GM23338 (cell line): ENCODE measurements at regions not wholly inside any gene's neighbourhood (a gene's known extent, or its start where the extent isn't known, plus 50 kb on each side); places are given as distances from the start of the nearest gene placed in this dataset.

Experiments used
- ATAC-seq: fragments of 200-7000 bp; cut with Tn5 transposase; 3 replicates; pipeline ENCODE4 v1.9.1; 2020
- DNase-seq: peaks from one replicate; pipeline ENCODE4 v3.0.0-alpha.2; 2015; ENCODE audit warnings: low spot score
- H2AFZ ChIP-seq: fragments of 200-600 bp; sonication (generic); 2 replicates; pipeline ENCODE4 v1.8.0; 2016; ENCODE audit warnings: antibody characterized with exemption, mild to moderate bottlenecking, moderate library complexity
- H3F3A ChIP-seq: fragments of 200-600 bp; sonication (generic); replicated peaks from 2 replicates; pipeline ENCODE4 v1.8.0; 2017; ENCODE audit warnings: antibody characterized with exemption, mixed run types, low read depth
- H3K27ac ChIP-seq: fragments of 200-600 bp; sonication (generic); 2 replicates; pipeline ENCODE4 v1.6.1; 2016; ENCODE audit warnings: low read depth
- H3K27me3 ChIP-seq: fragments of 200-600 bp; sonication (generic); 2 replicates; pipeline ENCODE4 v1.8.0; 2016; ENCODE audit warnings: mild to moderate bottlenecking, mixed run types, moderate library complexity; ENCODE audit not compliant: insufficient read depth
- H3K36me3 ChIP-seq: fragments of 200-600 bp; sonication (generic); 2 replicates; pipeline ENCODE4 v1.8.0; 2016; ENCODE audit warnings: mild to moderate bottlenecking; ENCODE audit not compliant: insufficient read depth
- H3K4me1 ChIP-seq: fragments of 200-600 bp; sonication (generic); 2 replicates; pipeline ENCODE4 v1.8.0; 2016; ENCODE audit warnings: mild to moderate bottlenecking, moderate library complexity; ENCODE audit not compliant: insufficient read depth
- H3K4me2 ChIP-seq: fragments of 200-600 bp; sonication (generic); 2 replicates; pipeline ENCODE4 v1.7.1; 2017; ENCODE audit warnings: mixed run types
- H3K4me3 ChIP-seq: fragments of 200-600 bp; sonication (generic); 2 replicates; pipeline ENCODE4 v1.6.1; 2016; ENCODE audit warnings: mixed run types
- H3K79me2 ChIP-seq: fragments of 200-600 bp; sonication (generic); replicated peaks from 2 replicates; pipeline ENCODE4 v1.8.0; 2017; ENCODE audit warnings: mild to moderate bottlenecking; ENCODE audit not compliant: insufficient read depth
- H3K9me2 ChIP-seq: fragments of 200-600 bp; sonication (generic); 2 replicates; pipeline ENCODE4 v1.8.0; 2017; ENCODE audit not compliant: insufficient read depth
- H4K20me1 ChIP-seq: fragments of 200-600 bp; sonication (generic); replicated peaks from 2 replicates; pipeline ENCODE4 v1.8.0; 2017; ENCODE audit warnings: mild to moderate bottlenecking; ENCODE audit not compliant: insufficient read depth
- H3K27ac Mint-ChIP-seq: 2 replicates; pipeline ENCODE4 v1.8.0; 2020; ENCODE audit warnings: inconsistent platforms, mild to moderate bottlenecking, moderate library complexity, mixed read lengths
- H3K27me3 Mint-ChIP-seq: 3 replicates; pipeline ENCODE4 v1.8.0; 2022; ENCODE audit warnings: low read depth, mild to moderate bottlenecking, moderate library complexity, mixed read lengths, inconsistent platforms; ENCODE audit not compliant: insufficient read depth, poor library complexity
- H3K36me3 Mint-ChIP-seq: 3 replicates; pipeline ENCODE4 v1.8.0; 2021; ENCODE audit warnings: low read depth, mild to moderate bottlenecking, inconsistent platforms, moderate library complexity, mixed read lengths
- H3K4me1 Mint-ChIP-seq: 3 replicates; pipeline ENCODE4 v1.8.0; 2020; ENCODE audit warnings: mild to moderate bottlenecking, inconsistent platforms, mixed read lengths
- H3K4me3 Mint-ChIP-seq: 3 replicates; pipeline ENCODE4 v1.8.0; 2021; ENCODE audit warnings: moderate library complexity, mild to moderate bottlenecking, inconsistent platforms, mixed read lengths
- H3K9me3 Mint-ChIP-seq: 3 replicates; pipeline ENCODE4 v1.8.0; 2020; ENCODE audit warnings: moderate library complexity, mild to moderate bottlenecking, inconsistent platforms, mixed read lengths
- CREB1 ChIP-seq: fragments of 250-450 bp; sonication (Bioruptor Pico); IDR thresholded peaks from 2 replicates; pipeline ENCODE4 v1.5.0; 2020; ENCODE audit warnings: low read depth, mild to moderate bottlenecking, moderate library complexity
- CTCF ChIP-seq, 2 experiments: fragments of 200-600 bp in 1 of 2; sonication (generic) in 1 of 2; conservative IDR thresholded peaks; 2 replicates each; pipeline versions ENCODE4 v1.5.1 to v1.6.1; 2016 to 2017; ENCODE audit warnings: antibody characterized with exemption in 2 of 2, low read depth in 2 of 2, mild to moderate bottlenecking in 2 of 2, moderate library complexity in 1 of 2
- EZH2 ChIP-seq: fragments of 200-600 bp; sonication (generic); IDR thresholded peaks from one replicate; pipeline ENCODE4 v1.8.0; 2017; ENCODE audit warnings: antibody characterized with exemption, mild to moderate bottlenecking, low read depth; ENCODE audit not compliant: unreplicated experiment
- JUNB ChIP-seq: IDR thresholded peaks from one replicate; pipeline ENCODE4 v1.6.1; 2016; ENCODE audit warnings: antibody characterized with exemption; ENCODE audit not compliant: unreplicated experiment
- NANOG ChIP-seq: IDR thresholded peaks from 2 replicates; pipeline ENCODE4 v1.6.1; 2016; ENCODE audit warnings: antibody characterized with exemption, borderline replicate concordance
- POLR2AphosphoS5 ChIP-seq: IDR thresholded peaks from 2 replicates; pipeline ENCODE4 v1.6.1; 2016; ENCODE audit warnings: antibody characterized with exemption, low read depth
- ZNF114 ChIP-seq: fragments of 250-450 bp; sonication (Bioruptor Pico); IDR thresholded peaks from 2 replicates; pipeline ENCODE4 v1.5.0; 2020; ENCODE audit warnings: mild to moderate bottlenecking, moderate library complexity
- ZNF331 ChIP-seq: fragments of 250-450 bp; sonication (Bioruptor Pico); IDR thresholded peaks from 2 replicates; pipeline ENCODE4 v1.5.0; 2020; ENCODE audit warnings: low read depth, mild to moderate bottlenecking, moderate library complexity
- ZNF462 ChIP-seq: fragments of 250-450 bp; sonication (Bioruptor Pico); IDR thresholded peaks from 2 replicates; pipeline ENCODE4 v1.5.0; 2020; ENCODE audit warnings: mild to moderate bottlenecking, moderate library complexity
- TF ChIP-seq, protein P1 (sequence below): IDR thresholded peaks from 2 replicates; pipeline ENCODE4 v1.6.1; 2016; ENCODE audit warnings: antibody characterized with exemption

DNA sequence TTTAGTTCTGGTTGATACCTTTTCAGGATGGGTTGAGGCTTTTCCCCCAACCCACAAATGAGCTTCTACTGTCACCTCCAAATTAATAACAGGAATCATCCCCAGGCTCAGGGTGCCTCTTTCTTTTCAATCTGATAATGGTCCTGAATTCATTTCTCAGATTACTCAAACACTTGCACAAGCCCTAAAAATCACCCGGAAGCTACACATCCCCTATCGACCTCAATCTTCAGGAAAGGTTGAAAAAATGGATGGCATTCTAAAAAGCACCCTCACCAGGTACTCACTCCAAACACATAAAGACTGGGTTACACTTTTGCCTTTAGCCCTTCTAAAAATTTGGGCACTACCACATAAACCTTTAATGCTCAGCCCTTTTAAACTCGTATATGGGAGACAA, 79.9 kb downstream of the COQ2 start:
- Histone ChIP-seq H3K27ac (no peak overlapping the region), H3F3A (no peaks in the 10 kb centered on the region), H2AFZ (no peak overlapping the region), H3K36me3 (peaks cover 8% of the 10 kb centered on the region; the same call in 1 of the 2 replicates), H4K20me1 (no peaks in the 10 kb centered on the region), H3K4me3 (no peak overlapping the region), H3K27me3 (peaks cover 7% of the 10 kb centered on the region; the same call in 1 of the 2 replicates), H3K9me2 (peaks cover 6% of the 10 kb centered on the region), H3K4me1 (peaks cover 2% of the 10 kb centered on the region; the same call in 1 of the 2 replicates), H3K79me2 (no peaks in the 10 kb centered on the region), H3K4me2 (no peak overlapping the region)
- Mint-ChIP-seq H3K4me3 (no peak overlapping the region), H3K9me3 (peaks cover 18% of the 10 kb centered on the region), H3K27ac (no peak overlapping the region), H3K4me1 (peaks cover 9% of the 10 kb centered on the region), H3K27me3 (peaks cover 4% of the 10 kb centered on the region), H3K36me3 (peaks cover 11% of the 10 kb centered on the region; the same call in 2 of the 3 replicates)
- ATAC-seq (no peak), DNase-seq (no peak)
- TF ChIP-seq JUNB (no peak), CREB1 (no peak), ZNF331 (CRISPR knock-in tag) (no peak), ZNF114 (no peak), EZH2 (no peak), POLR2AphosphoS5 (no peak), NANOG (no peak), CTCF (conservative IDR thresholded peaks at IDR 0.05; ENCODE audit: low read depth in 2 of 2) (no peak), ZNF462 (CRISPR knock-in tag) (no peak)
- TF ChIP-seq, protein P1, sequence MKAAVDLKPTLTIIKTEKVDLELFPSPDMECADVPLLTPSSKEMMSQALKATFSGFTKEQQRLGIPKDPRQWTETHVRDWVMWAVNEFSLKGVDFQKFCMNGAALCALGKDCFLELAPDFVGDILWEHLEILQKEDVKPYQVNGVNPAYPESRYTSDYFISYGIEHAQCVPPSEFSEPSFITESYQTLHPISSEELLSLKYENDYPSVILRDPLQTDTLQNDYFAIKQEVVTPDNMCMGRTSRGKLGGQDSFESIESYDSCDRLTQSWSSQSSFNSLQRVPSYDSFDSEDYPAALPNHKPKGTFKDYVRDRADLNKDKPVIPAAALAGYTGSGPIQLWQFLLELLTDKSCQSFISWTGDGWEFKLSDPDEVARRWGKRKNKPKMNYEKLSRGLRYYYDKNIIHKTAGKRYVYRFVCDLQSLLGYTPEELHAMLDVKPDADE = no peak
